ENCODE measurements at regions not wholly inside any gene's neighbourhood (a gene's known extent, or its start where the extent isn't known, plus 50 kb on each side); places are given as distances from the start of the nearest gene placed in this dataset.
"Not testable (repeated sequence)": the region's sequence is repeated elsewhere in the genome, so short reads cannot be mapped to it uniquely, and the experiment has no call there.

GRCh38 chr18:27528925-27529521, 343.9 kb upstream of the CHST9 start:
- Histone ChIP-seq H3K27me3 (ENCODE audit: control insufficient read depth in 2 of 2, insufficient read depth in 2 of 2, low read length in 2 of 2) (no peaks in the 10 kb centered on the region), H3K4me3 (ENCODE audit: low read length in 2 of 2) (no peak overlapping the region), H3K9me3 (ENCODE audit: control insufficient read depth in 2 of 2, low read length in 2 of 2) (no peaks in the 10 kb centered on the region), H3K27ac (ENCODE audit: low read depth in 2 of 2, low read length in 2 of 2) (no peak overlapping the region), H3K9ac (ENCODE audit: low read depth in 1 of 2, low read length in 2 of 2) (no peak overlapping the region), H3K4me1 (ENCODE audit: control insufficient read depth in 2 of 2, insufficient read depth in 2 of 2, low read length in 2 of 2) (no peaks in the 10 kb centered on the region), H3K36me3 (ENCODE audit: control insufficient read depth in 2 of 2, insufficient read depth in 2 of 2, low read length in 2 of 2) (no peaks in the 10 kb centered on the region)

DNA sequence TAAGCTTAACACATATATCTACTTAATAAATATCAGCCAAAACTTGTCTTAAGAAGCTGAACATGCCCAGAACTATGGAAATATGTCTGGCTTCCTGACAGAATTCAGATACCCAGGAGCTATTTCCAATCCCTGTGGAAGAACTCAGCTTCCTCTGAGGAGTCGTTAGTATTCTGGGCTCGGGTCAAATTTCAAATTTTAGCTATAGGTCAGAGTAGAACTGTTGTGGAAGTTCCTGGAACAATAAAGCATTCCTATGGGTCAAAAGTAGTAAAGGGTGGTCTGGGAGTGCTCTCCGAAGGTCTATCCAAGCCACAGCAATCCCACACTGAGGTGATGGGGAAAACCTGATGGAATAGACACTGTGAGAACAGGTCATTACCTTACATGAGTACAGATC, 342.7 kb upstream of the CHST9 start:
- Histone ChIP-seq H3K27me3 (ENCODE audit: control insufficient read depth in 2 of 2, insufficient read depth in 2 of 2, low read length in 2 of 2) (no peaks in the 10 kb centered on the region), H3K4me3 (ENCODE audit: low read length in 2 of 2) (no peak overlapping the region), H3K36me3 (ENCODE audit: control insufficient read depth in 2 of 2, insufficient read depth in 2 of 2, low read length in 2 of 2) (no peaks in the 10 kb centered on the region), H3K9me3 (ENCODE audit: control insufficient read depth in 2 of 2, low read length in 2 of 2) (no peaks in the 10 kb centered on the region), H3K27ac (ENCODE audit: low read depth in 2 of 2, low read length in 2 of 2) (no peak overlapping the region), H3K4me1 (ENCODE audit: control insufficient read depth in 2 of 2, insufficient read depth in 2 of 2, low read length in 2 of 2) (no peaks in the 10 kb centered on the region), H3K9ac (ENCODE audit: low read depth in 1 of 2, low read length in 2 of 2) (no peak overlapping the region)

DNA sequence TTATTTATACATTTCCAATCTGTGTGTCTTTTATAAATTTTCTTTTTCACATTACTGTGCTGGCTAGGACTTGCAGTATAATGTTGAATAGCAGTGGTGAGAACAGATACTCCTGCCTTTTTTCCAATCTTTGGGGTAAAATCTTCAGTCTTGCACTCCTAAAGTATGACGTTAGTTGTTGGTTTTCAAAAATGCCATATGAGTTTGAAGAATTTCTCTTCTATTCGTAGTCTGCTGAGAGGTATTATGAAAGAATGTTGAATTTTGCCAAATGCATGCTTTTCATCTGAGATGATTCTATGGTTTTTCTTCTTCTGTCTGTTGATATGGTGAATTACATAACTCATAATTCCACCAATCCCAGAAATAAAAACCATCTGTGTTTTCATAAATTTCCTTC, 335.3 kb upstream of the CHST9 start:
- H3K9me3 ChIP-seq (ENCODE audit: control insufficient read depth in 2 of 2, low read length in 2 of 2): no peaks in the 10 kb centered on the region
- H3K9ac ChIP-seq (ENCODE audit: low read depth in 1 of 2, low read length in 2 of 2): no peak overlapping the region
- H3K27ac ChIP-seq (ENCODE audit: low read depth in 2 of 2, low read length in 2 of 2): no peak overlapping the region
- no peaks in the 10 kb centered on the region for H3K27me3 ChIP-seq (ENCODE audit: control insufficient read depth in 2 of 2, insufficient read depth in 2 of 2, low read length in 2 of 2)
- no peaks in the 10 kb centered on the region for H3K4me1 ChIP-seq (ENCODE audit: control insufficient read depth in 2 of 2, insufficient read depth in 2 of 2, low read length in 2 of 2)
- no peaks in the 10 kb centered on the region for H3K36me3 ChIP-seq (ENCODE audit: control insufficient read depth in 2 of 2, insufficient read depth in 2 of 2, low read length in 2 of 2)
- H3K4me3 ChIP-seq (ENCODE audit: low read length in 2 of 2): no peak overlapping the region

DNA sequence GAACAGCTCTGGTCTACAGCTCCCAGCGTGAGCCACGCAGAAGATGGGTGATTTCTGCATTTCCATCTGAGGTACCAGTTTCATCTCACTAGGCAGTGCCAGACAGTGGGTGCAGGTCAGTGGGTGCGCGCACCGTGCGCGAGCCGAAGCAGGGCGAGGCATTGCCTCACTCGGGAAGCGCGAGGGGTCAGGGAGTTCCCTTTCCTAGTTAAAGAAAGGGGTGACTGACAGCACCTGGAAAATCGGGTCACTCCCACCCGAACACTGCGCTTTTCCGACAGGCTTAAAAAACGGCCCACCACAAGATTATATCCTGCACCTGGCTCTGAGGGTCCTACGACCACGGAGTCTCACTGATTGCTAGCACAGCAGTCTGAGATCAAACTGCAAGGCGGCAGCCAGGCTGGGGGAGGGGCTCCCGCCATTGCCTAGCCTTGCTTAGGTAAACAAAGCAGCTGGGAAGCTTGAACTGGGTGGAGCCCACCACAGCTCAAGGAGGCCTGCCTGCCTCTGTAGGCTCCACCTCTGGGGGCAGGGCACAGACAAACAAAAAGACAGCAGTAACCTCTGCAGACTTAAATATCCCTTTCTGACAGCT, 325.0 kb upstream of the CHST9 start:
- H3K36me3 ChIP-seq (ENCODE audit: control insufficient read depth in 2 of 2, insufficient read depth in 2 of 2, low read length in 2 of 2); H3K9ac ChIP-seq (ENCODE audit: low read depth in 1 of 2, low read length in 2 of 2); H3K27me3 ChIP-seq (ENCODE audit: control insufficient read depth in 2 of 2, insufficient read depth in 2 of 2, low read length in 2 of 2); H3K4me1 ChIP-seq (ENCODE audit: control insufficient read depth in 2 of 2, insufficient read depth in 2 of 2, low read length in 2 of 2); H3K4me3 ChIP-seq (ENCODE audit: low read length in 2 of 2); H3K9me3 ChIP-seq (ENCODE audit: control insufficient read depth in 2 of 2, low read length in 2 of 2); H3K27ac ChIP-seq (ENCODE audit: low read depth in 2 of 2, low read length in 2 of 2): not testable (repeated sequence)

DNA sequence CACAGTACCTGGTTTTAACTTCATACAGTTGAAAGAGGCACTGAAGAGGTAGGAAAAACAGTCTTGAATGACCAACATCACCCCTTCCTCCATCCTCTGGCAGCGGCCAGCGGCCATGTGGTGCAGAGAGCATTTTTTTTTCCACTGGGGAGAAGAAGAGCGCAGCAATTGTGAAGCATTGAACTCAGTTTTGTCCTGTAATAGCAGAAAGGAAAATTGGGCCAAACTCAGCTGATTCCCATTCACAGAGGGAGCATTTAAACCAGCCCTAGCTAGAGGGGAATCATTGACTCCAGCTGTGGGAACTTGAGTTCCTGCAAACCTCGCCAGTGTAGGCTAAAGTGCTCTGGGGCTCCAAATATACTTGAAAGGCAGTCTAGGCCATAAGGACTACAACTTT, 316.6 kb upstream of the CHST9 start:
- H3K27ac ChIP-seq (ENCODE audit: low read depth in 2 of 2, low read length in 2 of 2): no peak overlapping the region
- no peak overlapping the region for H3K4me3 ChIP-seq (ENCODE audit: low read length in 2 of 2)
- H3K9ac ChIP-seq (ENCODE audit: low read depth in 1 of 2, low read length in 2 of 2): no peak overlapping the region
- H3K4me1 ChIP-seq (ENCODE audit: control insufficient read depth in 2 of 2, insufficient read depth in 2 of 2, low read length in 2 of 2): no peaks in the 10 kb centered on the region
- H3K27me3 ChIP-seq (ENCODE audit: control insufficient read depth in 2 of 2, insufficient read depth in 2 of 2, low read length in 2 of 2): no peaks in the 10 kb centered on the region
- H3K36me3 ChIP-seq (ENCODE audit: control insufficient read depth in 2 of 2, insufficient read depth in 2 of 2, low read length in 2 of 2): no peaks in the 10 kb centered on the region
- no peaks in the 10 kb centered on the region for H3K9me3 ChIP-seq (ENCODE audit: control insufficient read depth in 2 of 2, low read length in 2 of 2)

DNA sequence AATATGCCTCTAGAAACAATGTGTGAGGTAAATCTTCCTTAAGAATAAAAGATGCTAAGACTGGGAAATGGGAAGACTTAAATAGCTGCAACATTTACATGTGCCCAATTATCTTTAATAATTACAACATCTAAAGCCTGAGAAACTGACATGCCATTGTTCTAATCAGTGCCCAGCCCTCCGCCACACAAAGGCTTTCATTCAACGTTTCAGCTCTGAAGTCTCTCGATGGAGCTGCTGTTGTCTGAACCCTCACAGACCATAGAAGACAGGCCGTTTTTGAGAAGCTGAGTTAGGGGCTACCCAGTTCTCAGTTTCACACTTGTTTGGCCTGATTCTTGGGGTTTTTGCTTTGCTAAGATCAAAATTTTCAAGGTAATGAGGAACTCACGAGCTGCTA, 315.4 kb upstream of the CHST9 start:
- Histone ChIP-seq H3K9ac (ENCODE audit: low read depth in 1 of 2, low read length in 2 of 2) (no peak overlapping the region), H3K36me3 (ENCODE audit: control insufficient read depth in 2 of 2, insufficient read depth in 2 of 2, low read length in 2 of 2) (no peaks in the 10 kb centered on the region), H3K4me1 (ENCODE audit: control insufficient read depth in 2 of 2, insufficient read depth in 2 of 2, low read length in 2 of 2) (no peaks in the 10 kb centered on the region), H3K4me3 (ENCODE audit: low read length in 2 of 2) (no peak overlapping the region), H3K27me3 (ENCODE audit: control insufficient read depth in 2 of 2, insufficient read depth in 2 of 2, low read length in 2 of 2) (no peaks in the 10 kb centered on the region), H3K9me3 (ENCODE audit: control insufficient read depth in 2 of 2, low read length in 2 of 2) (no peaks in the 10 kb centered on the region), H3K27ac (ENCODE audit: low read depth in 2 of 2, low read length in 2 of 2) (no peak overlapping the region)

DNA sequence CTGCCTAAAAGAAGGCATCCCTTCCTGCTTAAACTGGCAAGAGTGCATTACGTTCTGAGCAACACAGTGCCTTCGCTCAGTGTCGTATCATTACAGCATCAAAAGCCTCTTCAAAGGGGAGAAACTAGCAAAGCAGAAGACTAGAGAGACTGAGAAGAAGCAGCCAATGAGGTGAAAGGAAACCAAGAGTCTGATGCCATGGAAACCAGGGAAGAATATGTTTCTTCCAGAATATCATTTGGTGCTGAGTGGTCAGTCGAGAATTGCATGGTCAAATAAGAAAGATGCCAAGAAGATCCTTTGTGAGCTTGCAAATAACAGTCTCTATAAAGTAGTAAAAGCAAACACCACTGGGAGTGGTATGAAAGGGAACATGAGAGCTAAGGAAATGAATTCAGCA, 312.1 kb upstream of the CHST9 start:
- no peaks in the 10 kb centered on the region for H3K36me3 ChIP-seq (ENCODE audit: control insufficient read depth in 2 of 2, insufficient read depth in 2 of 2, low read length in 2 of 2)
- no peak overlapping the region for H3K4me3 ChIP-seq (ENCODE audit: low read length in 2 of 2)
- no peak overlapping the region for H3K9ac ChIP-seq (ENCODE audit: low read depth in 1 of 2, low read length in 2 of 2)
- no peaks in the 10 kb centered on the region for H3K27me3 ChIP-seq (ENCODE audit: control insufficient read depth in 2 of 2, insufficient read depth in 2 of 2, low read length in 2 of 2)
- no peaks in the 10 kb centered on the region for H3K4me1 ChIP-seq (ENCODE audit: control insufficient read depth in 2 of 2, insufficient read depth in 2 of 2, low read length in 2 of 2)
- no peaks in the 10 kb centered on the region for H3K9me3 ChIP-seq (ENCODE audit: control insufficient read depth in 2 of 2, low read length in 2 of 2)
- no peak overlapping the region for H3K27ac ChIP-seq (ENCODE audit: low read depth in 2 of 2, low read length in 2 of 2)

DNA sequence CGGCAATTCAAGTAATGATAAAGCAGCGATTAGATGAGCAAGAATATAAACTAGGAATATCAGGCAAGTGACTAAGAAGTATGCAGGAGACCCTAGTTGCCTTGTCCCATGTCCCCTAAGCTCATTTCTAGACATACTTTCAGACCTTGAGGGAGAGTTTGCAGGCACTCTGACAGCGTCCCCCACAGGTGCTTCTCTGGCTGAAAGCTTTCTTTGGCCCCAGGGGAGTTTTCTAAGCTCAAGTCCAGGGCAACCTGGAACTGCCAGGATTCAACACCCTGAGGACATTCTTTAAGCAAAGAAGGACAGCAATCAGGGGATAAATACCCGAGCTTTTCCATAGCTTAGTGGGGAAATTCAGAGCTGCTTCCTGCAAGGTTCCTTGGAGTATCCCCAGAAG, 308.1 kb upstream of the CHST9 start:
- Histone ChIP-seq H3K9me3 (ENCODE audit: control insufficient read depth in 2 of 2, low read length in 2 of 2) (no peaks in the 10 kb centered on the region), H3K4me3 (ENCODE audit: low read length in 2 of 2) (no peak overlapping the region), H3K27me3 (ENCODE audit: control insufficient read depth in 2 of 2, insufficient read depth in 2 of 2, low read length in 2 of 2) (no peaks in the 10 kb centered on the region), H3K9ac (ENCODE audit: low read depth in 1 of 2, low read length in 2 of 2) (no peak overlapping the region), H3K4me1 (ENCODE audit: control insufficient read depth in 2 of 2, insufficient read depth in 2 of 2, low read length in 2 of 2) (no peaks in the 10 kb centered on the region), H3K36me3 (ENCODE audit: control insufficient read depth in 2 of 2, insufficient read depth in 2 of 2, low read length in 2 of 2) (no peaks in the 10 kb centered on the region), H3K27ac (ENCODE audit: low read depth in 2 of 2, low read length in 2 of 2) (no peak overlapping the region)

- H3K4me3 ChIP-seq (ENCODE audit: low read length in 2 of 2): no peak overlapping the region
- no peaks in the 10 kb centered on the region for H3K9me3 ChIP-seq (ENCODE audit: control insufficient read depth in 2 of 2, low read length in 2 of 2)
- H3K27ac ChIP-seq (ENCODE audit: low read depth in 2 of 2, low read length in 2 of 2): no peak overlapping the region
- H3K36me3 ChIP-seq (ENCODE audit: control insufficient read depth in 2 of 2, insufficient read depth in 2 of 2, low read length in 2 of 2): no peaks in the 10 kb centered on the region
- no peak overlapping the region for H3K9ac ChIP-seq (ENCODE audit: low read depth in 1 of 2, low read length in 2 of 2)
- no peaks in the 10 kb centered on the region for H3K4me1 ChIP-seq (ENCODE audit: control insufficient read depth in 2 of 2, insufficient read depth in 2 of 2, low read length in 2 of 2)
- H3K27me3 ChIP-seq (ENCODE audit: control insufficient read depth in 2 of 2, insufficient read depth in 2 of 2, low read length in 2 of 2): no peaks in the 10 kb centered on the region
Measured at GRCh38 chr18:27491772-27492171, 306.7 kb upstream of the CHST9 start.

DNA sequence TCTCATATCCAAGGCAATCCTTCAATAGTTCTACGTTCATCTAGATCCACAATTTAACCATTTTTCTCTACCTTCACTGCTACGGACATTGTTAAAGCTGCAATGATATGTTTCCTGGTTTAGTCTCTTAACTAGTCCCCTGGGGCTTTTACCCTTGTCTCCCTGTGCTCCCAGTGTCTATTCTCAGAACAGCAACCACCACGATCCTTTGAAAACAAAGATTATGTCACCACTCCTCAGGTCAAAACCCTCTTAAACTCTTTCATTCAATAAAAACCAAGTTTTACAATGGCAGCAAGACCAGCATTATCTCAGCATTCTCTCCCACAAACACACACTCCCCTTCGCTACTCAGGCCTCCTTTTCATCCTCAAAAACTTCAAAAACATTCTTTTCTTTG, 298.2 kb upstream of the CHST9 start:
- Histone ChIP-seq H3K4me1 (ENCODE audit: control insufficient read depth in 2 of 2, insufficient read depth in 2 of 2, low read length in 2 of 2) (no peaks in the 10 kb centered on the region), H3K27me3 (ENCODE audit: control insufficient read depth in 2 of 2, insufficient read depth in 2 of 2, low read length in 2 of 2) (no peaks in the 10 kb centered on the region), H3K9ac (ENCODE audit: low read depth in 1 of 2, low read length in 2 of 2) (no peak overlapping the region), H3K9me3 (ENCODE audit: control insufficient read depth in 2 of 2, low read length in 2 of 2) (no peaks in the 10 kb centered on the region), H3K4me3 (ENCODE audit: low read length in 2 of 2) (no peak overlapping the region), H3K36me3 (ENCODE audit: control insufficient read depth in 2 of 2, insufficient read depth in 2 of 2, low read length in 2 of 2) (no peaks in the 10 kb centered on the region), H3K27ac (ENCODE audit: low read depth in 2 of 2, low read length in 2 of 2) (no peak overlapping the region)

GRCh38 chr18:27478459-27478858, 293.4 kb upstream of the CHST9 start:
- Histone ChIP-seq H3K9me3 (ENCODE audit: control insufficient read depth in 2 of 2, low read length in 2 of 2) (no peaks in the 10 kb centered on the region), H3K4me3 (ENCODE audit: low read length in 2 of 2) (no peak overlapping the region), H3K36me3 (ENCODE audit: control insufficient read depth in 2 of 2, insufficient read depth in 2 of 2, low read length in 2 of 2) (no peaks in the 10 kb centered on the region), H3K27ac (ENCODE audit: low read depth in 2 of 2, low read length in 2 of 2) (no peak overlapping the region), H3K4me1 (ENCODE audit: control insufficient read depth in 2 of 2, insufficient read depth in 2 of 2, low read length in 2 of 2) (no peaks in the 10 kb centered on the region), H3K27me3 (ENCODE audit: control insufficient read depth in 2 of 2, insufficient read depth in 2 of 2, low read length in 2 of 2) (no peaks in the 10 kb centered on the region), H3K9ac (ENCODE audit: low read depth in 1 of 2, low read length in 2 of 2) (no peak overlapping the region)

Data from mucosa of rectum (tissue), 2 donors.